ENCODE measurements at regions not wholly inside any gene's neighbourhood (a gene's known extent, or its start where the extent isn't known, plus 50 kb on each side); places are given as distances from the start of the nearest gene placed in this dataset.

DNA sequence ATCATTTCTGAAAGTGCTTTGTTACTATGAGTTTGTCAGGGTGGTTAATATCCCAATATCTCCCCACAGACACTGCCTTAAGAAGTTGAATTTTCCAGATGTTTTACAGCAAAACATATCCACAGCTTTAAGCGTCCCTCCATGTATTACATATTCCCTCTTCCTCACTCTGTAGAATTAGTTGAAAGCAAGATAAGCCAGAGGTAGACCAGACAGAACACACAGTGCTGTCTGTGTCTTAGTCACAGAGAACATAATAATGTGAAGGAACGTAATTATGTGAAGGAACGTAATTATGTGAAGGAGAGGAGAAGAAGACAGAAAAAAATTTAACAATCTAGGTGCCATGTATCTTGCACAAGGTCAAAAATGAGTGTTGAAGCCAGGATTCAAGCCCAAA is 81.9 kb upstream of the LRATD1 start:
- TF ChIP-seq POLR2A (IDR thresholded peaks at IDR 0.05; ENCODE audit: control extremely low read depth in 1 of 2, low read depth in 2 of 2, low read length in 2 of 2) (no peak), SP1 (IDR thresholded peaks at IDR 0.05; ENCODE audit: low read depth, low read length) (no peak), EP300 (IDR thresholded peaks at IDR 0.05; ENCODE audit: borderline replicate concordance in 1 of 2, low read depth in 2 of 2, low read length in 2 of 2) (no peak), EGR1 (IDR thresholded peaks at IDR 0.05; ENCODE audit: borderline replicate concordance, low read depth, low read length) (no peak), TAF7 (optimal IDR thresholded peaks at IDR 0.05; ENCODE audit: borderline replicate concordance, low read depth, low read length) (no peak), NRF1 (IDR thresholded peaks at IDR 0.05; ENCODE audit: low read depth, low read length) (no peak)
- TF ChIP-seq, protein P1, sequence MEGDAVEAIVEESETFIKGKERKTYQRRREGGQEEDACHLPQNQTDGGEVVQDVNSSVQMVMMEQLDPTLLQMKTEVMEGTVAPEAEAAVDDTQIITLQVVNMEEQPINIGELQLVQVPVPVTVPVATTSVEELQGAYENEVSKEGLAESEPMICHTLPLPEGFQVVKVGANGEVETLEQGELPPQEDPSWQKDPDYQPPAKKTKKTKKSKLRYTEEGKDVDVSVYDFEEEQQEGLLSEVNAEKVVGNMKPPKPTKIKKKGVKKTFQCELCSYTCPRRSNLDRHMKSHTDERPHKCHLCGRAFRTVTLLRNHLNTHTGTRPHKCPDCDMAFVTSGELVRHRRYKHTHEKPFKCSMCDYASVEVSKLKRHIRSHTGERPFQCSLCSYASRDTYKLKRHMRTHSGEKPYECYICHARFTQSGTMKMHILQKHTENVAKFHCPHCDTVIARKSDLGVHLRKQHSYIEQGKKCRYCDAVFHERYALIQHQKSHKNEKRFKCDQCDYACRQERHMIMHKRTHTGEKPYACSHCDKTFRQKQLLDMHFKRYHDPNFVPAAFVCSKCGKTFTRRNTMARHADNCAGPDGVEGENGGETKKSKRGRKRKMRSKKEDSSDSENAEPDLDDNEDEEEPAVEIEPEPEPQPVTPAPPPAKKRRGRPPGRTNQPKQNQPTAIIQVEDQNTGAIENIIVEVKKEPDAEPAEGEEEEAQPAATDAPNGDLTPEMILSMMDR (IDR thresholded peaks at IDR 0.05; ENCODE audit: control extremely low read depth in 1 of 3, insufficient read depth in 1 of 3, low read depth in 1 of 3, low read length in 3 of 3) = no peak
- TF ChIP-seq, protein P2, sequence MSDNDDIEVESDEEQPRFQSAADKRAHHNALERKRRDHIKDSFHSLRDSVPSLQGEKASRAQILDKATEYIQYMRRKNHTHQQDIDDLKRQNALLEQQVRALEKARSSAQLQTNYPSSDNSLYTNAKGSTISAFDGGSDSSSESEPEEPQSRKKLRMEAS (IDR thresholded peaks at IDR 0.05) = no peak

All from H1 (cell line).